ENCODE measurements at regions not wholly inside any gene's neighbourhood (a gene's known extent, or its start where the extent isn't known, plus 50 kb on each side); places are given as distances from the start of the nearest gene placed in this dataset.

GRCh38 chr11:69369945-69370344 is 76.0 kb downstream of the MYEOV start:
- TF ChIP-seq CTCF (IDR thresholded peaks at IDR 0.05) (no peak), POLR2A (IDR thresholded peaks at IDR 0.05) (no peak)
